ENCODE measurements at regions not wholly inside any gene's neighbourhood (a gene's known extent, or its start where the extent isn't known, plus 50 kb on each side); places are given as distances from the start of the nearest gene placed in this dataset.

DNA sequence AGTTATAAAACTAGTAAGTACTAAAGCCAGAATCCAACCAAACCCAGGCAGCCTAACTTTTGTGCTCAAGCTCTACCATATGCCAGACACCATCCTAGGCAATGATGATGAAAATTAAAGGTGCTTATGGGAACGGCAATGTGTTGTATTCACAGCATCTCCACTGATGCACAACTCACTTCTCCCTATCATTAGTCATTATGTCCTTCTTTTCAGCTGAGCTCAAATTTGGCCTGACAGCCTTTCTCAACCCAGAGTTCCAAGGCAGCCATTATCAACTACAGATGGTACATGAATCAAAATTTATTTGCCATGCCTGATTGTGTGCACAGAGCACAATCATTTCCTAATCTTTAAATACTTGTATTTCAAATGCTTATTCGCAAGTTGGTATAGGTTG lies 121.6 kb upstream of the TNPO1 start:
- no peak for ATAC-seq
- Histone ChIP-seq H3K36me3 (no peaks in the 10 kb centered on the region), H3K27me3 (no peaks in the 10 kb centered on the region), H3K4me1 (no peaks in the 10 kb centered on the region), H3K9me3 (no peaks in the 10 kb centered on the region), H3K4me3 (no peak overlapping the region), H3K27ac (no peak overlapping the region)
- TF ChIP-seq CTCF (IDR thresholded peaks at IDR 0.05), result no peak
- no peak for DNase-seq
- intact Hi-C loops (cut with DNase I), result no loop called here

DNA sequence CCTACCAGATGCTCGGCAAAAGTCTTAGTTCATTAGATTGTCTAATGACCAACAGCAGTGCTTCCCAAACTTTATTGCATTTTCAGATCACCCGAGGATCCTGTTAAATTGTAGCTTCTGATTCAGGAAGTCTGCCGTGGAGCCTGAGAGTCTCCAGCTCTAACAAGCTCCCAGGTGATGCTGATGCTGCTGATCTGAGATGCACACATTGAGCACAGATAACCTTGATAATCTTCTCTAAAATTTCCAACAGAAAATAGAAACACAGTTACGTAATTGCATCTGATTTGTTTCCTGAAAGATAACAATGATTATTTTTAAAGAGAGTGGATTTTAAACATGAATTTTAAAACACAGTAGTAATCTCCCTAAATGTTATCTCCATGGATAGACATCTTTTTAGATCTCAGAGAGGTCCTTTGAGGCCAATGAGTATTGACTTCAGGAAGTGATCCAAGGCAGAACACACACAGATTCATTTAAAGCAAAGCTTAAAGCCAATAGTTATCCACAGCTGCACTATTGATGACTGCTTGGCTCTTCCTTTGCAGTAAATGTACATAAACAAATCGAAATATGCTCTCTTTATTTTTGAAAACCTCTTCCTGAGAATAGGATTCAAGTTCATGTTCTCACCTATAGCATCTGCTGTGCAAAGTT lies 122.8 kb upstream of the TNPO1 start:
- intact Hi-C loops (cut with DNase I), result no loop called here
- TF ChIP-seq CTCF (IDR thresholded peaks at IDR 0.05), result no peak
- H3K36me3 ChIP-seq, result no peaks in the 10 kb centered on the region
- no peaks in the 10 kb centered on the region for H3K27me3 ChIP-seq
- no peak overlapping the region for H3K4me3 ChIP-seq
- no peaks in the 10 kb centered on the region for H3K4me1 ChIP-seq
- no peak overlapping the region for H3K27ac ChIP-seq
- DNase-seq (no peak), ATAC-seq (no peak)
- no peaks in the 10 kb centered on the region for H3K9me3 ChIP-seq

DNA sequence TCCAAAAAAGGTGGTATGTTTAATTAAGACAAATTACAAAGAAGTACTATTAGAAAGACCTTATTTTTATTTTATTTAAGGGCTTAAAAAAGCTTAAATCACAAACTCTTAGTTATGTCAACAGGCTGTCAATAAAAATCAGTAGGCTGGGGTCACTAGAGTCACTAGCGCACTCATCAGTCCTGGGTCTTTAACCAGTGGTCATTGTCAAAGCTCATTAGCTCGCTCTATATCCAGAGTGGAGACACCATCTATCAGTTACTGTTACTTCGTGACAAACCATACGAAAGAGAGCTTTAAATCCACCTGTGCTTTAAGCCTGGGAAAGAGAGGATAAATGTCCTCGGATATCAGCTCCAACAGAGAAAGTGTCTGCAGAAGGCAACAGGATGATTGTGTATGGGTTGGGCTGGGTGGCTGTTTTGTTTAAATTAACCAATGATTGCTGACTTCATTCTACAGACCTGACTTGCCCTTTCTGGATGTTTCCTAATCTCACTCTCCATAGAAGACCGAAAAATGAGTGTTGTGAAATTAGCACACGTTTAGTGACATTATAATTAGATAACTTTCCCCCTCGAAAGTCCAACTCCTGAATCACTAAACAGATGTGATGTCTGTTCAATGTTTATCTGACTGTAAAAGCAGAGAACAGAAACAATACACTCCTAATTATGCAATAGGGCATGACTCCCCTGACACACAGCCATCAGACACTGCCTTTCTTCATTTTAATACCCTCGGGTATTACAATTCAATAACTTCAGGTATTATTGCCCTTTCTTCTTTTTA lies 123.6 kb upstream of the TNPO1 start:
- H3K36me3 ChIP-seq, result no peaks in the 10 kb centered on the region
- no peak for TF ChIP-seq CTCF (IDR thresholded peaks at IDR 0.05)
- no peaks in the 10 kb centered on the region for H3K9me3 ChIP-seq
- no peaks in the 10 kb centered on the region for H3K27me3 ChIP-seq
- no peaks in the 10 kb centered on the region for H3K4me1 ChIP-seq
- no peak overlapping the region for H3K4me3 ChIP-seq
- intact Hi-C loops (cut with DNase I), result no loop called here
- no peak for ATAC-seq
- no peak overlapping the region for H3K27ac ChIP-seq
- peak in 1 of 4 donors; percentile 11 for DNase-seq

DNA sequence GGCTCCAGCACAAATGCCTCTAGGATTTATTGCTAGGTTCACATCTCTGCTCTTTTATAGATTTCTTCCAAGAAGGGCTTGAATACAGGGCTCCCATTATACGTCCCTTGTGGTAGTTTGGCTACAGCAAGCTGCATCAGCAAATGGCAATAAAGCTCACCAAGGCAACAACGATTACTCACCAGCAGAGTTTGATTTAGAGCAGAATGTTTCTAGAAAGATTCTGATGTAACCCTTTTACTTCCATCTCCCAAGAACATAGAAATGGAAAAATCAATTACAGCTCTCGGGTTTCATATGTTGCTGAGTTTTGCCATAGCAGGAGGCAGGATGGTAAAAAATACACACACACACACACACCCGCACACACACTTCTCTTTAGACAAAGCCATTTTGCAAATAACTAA lies 124.2 kb upstream of the TNPO1 start:
- Histone ChIP-seq H3K36me3 (no peaks in the 10 kb centered on the region), H3K4me1 (no peaks in the 10 kb centered on the region), H3K9me3 (no peaks in the 10 kb centered on the region), H3K27me3 (no peaks in the 10 kb centered on the region), H3K27ac (no peak overlapping the region), H3K4me3 (no peak overlapping the region)
- ATAC-seq, result no peak
- DNase-seq, result no peak
- no peak for TF ChIP-seq CTCF (IDR thresholded peaks at IDR 0.05)
- intact Hi-C loops (cut with DNase I), result no loop called here

DNA sequence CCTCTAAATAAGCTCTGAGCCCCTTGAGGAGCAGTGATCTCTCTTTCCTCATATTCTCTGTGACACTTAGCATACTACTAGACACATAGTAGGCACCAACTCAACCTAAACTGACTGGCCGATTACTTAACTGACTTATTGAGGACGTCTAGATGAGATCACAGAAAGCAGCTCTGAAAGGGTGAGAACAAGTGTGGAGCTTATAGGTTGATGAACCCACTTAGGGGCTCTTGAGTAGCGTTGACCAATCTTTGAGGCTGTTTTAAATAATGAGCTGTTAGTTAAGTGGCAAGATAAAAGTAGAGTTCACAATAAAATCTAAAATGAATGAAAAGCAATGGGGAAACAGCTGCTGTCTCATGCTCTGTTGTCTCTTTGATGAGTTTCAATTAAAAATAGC lies 124.7 kb upstream of the TNPO1 start:
- no peaks in the 10 kb centered on the region for H3K27me3 ChIP-seq
- intact Hi-C loops (cut with DNase I), result no loop called here
- H3K4me3 ChIP-seq, result no peak overlapping the region
- H3K9me3 ChIP-seq, result no peaks in the 10 kb centered on the region
- no peak overlapping the region for H3K27ac ChIP-seq
- H3K4me1 ChIP-seq, result no peaks in the 10 kb centered on the region
- TF ChIP-seq CTCF (IDR thresholded peaks at IDR 0.05), result no peak
- ATAC-seq (no peak), DNase-seq (no peak)
- no peaks in the 10 kb centered on the region for H3K36me3 ChIP-seq

Data from left lung (tissue), 4 donors.